ENCODE measurements at regions not wholly inside any gene's neighbourhood (a gene's known extent, or its start where the extent isn't known, plus 50 kb on each side); places are given as distances from the start of the nearest gene placed in this dataset.

DNA sequence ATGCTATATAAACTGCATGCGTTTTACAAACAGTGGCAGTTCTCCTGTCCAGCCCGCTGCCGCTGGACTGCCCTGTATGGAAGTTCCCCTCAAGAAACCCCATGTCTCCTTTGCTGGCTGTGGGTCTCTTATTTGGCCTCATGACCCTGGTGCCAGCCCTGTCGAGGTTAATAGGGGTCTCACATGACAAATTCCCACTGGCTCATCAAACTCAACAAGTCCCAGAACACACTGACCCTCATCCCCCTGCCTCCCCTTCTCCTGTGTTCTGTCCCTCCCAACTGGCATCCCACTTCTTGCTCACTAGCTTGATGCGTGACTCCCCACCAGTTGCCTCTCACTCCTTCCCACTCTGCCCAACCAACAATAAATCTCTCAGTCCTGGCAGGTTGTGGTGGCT lies 137.6 kb upstream of the HS6ST1 start:
- Mint-ChIP-seq H3K4me3 (no peak overlapping the region), H3K4me1 (peaks cover 17% of the 10 kb centered on the region), H3K27me3 (ENCODE audit: low read depth) (peaks cover 32% of the 10 kb centered on the region), H3K36me3 (ENCODE audit: low read depth) (no peaks in the 10 kb centered on the region), H3K27ac (no peak overlapping the region), H3K9me3 (peaks cover 2% of the 10 kb centered on the region)
- TF ChIP-seq, protein P1, sequence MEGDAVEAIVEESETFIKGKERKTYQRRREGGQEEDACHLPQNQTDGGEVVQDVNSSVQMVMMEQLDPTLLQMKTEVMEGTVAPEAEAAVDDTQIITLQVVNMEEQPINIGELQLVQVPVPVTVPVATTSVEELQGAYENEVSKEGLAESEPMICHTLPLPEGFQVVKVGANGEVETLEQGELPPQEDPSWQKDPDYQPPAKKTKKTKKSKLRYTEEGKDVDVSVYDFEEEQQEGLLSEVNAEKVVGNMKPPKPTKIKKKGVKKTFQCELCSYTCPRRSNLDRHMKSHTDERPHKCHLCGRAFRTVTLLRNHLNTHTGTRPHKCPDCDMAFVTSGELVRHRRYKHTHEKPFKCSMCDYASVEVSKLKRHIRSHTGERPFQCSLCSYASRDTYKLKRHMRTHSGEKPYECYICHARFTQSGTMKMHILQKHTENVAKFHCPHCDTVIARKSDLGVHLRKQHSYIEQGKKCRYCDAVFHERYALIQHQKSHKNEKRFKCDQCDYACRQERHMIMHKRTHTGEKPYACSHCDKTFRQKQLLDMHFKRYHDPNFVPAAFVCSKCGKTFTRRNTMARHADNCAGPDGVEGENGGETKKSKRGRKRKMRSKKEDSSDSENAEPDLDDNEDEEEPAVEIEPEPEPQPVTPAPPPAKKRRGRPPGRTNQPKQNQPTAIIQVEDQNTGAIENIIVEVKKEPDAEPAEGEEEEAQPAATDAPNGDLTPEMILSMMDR (IDR thresholded peaks at IDR 0.05; ENCODE audit: unreplicated experiment in 3 of 3), result no peak

DNA sequence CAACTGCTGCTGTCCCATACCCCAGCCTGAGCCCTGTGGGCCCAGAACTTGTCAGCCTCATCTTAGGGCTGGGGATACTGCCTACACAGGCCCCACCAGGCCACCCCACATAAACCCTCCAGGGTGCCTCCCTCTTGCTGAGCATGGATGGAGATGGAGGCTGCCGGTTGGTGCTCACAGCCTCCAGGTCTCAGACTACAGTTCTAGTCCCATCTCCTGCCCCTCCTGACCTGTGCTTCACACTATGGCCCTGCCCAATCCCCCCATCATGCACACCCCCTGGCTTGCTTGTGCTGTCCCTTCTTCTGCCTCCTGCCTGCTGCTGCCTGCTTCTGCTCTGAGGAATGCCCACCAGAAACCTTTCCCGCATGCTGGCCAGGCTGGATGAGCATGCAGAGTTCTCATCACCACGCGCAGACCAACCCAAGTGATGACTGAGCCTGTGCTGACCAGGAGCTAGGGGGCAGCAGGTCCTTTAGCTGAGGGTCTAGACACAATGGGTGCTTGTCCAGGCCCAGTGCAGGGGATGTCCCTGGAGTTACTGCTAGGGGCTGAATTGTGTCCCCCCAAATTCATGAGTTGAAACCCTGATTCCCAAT lies 138.4 kb upstream of the HS6ST1 start:
- TF ChIP-seq, protein P1 (IDR thresholded peaks at IDR 0.05; ENCODE audit: unreplicated experiment in 3 of 3), result no peak
- Mint-ChIP-seq H3K9me3 (peaks cover 4% of the 10 kb centered on the region), H3K36me3 (ENCODE audit: low read depth) (no peaks in the 10 kb centered on the region), H3K27me3 (ENCODE audit: low read depth) (peaks cover 28% of the 10 kb centered on the region), H3K4me3 (no peak overlapping the region), H3K27ac (no peak overlapping the region), H3K4me1 (peaks cover 17% of the 10 kb centered on the region)

DNA sequence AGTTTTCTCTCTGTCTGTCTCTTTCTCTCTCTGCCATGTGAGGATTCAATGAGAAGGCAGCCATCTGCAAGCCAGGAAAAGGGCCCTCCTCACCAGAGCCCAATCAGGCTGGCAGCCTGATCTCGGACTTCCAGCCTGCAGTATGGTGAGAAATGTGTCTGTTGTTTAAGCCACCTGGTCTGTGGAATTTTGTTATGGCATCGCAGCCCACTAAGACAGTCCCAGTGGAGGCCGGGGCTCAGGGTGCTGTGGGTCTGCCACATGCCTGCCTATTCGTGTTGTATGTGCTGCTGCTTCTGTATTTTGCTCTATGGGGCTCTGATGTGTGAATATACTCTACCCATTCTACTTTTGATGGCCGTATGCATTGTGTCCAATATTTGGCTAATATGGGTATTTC lies 139.0 kb upstream of the HS6ST1 start:
- H3K9me3 Mint-ChIP-seq, result peaks cover 4% of the 10 kb centered on the region
- TF ChIP-seq, protein P1 (IDR thresholded peaks at IDR 0.05; ENCODE audit: unreplicated experiment in 3 of 3), result no peak
- peaks cover 17% of the 10 kb centered on the region for H3K4me1 Mint-ChIP-seq
- peaks cover 23% of the 10 kb centered on the region for H3K27me3 Mint-ChIP-seq (ENCODE audit: low read depth)
- no peaks in the 10 kb centered on the region for H3K36me3 Mint-ChIP-seq (ENCODE audit: low read depth)
- peak overlapping the region; percentile 12 to 90 (median 25) for H3K27ac Mint-ChIP-seq
- no peak overlapping the region for H3K4me3 Mint-ChIP-seq

DNA sequence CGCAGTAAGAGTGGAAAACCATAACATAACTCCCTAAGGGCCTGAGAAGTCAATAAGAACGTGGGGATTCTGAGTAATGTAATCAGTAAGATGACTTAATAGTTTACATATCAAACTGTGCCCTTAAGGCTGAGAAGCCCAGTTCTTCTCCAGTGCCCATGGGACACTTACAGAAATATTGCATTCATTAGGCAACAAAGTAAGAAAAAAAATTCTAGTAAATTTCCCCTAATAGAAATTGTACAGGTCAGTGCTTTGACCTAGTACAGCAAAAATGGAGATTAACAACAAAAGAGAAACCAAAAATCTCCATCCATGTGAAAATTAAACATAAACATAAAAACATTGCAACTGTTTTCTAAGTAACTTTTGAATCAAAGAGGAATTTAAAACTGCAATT lies 139.8 kb upstream of the HS6ST1 start:
- Mint-ChIP-seq H3K4me1 (peaks cover 17% of the 10 kb centered on the region), H3K9me3 (peaks cover 4% of the 10 kb centered on the region), H3K4me3 (no peak overlapping the region), H3K27me3 (ENCODE audit: low read depth) (peaks cover 21% of the 10 kb centered on the region), H3K27ac (peak overlapping the region; percentile 25 to 90 (median 29)), H3K36me3 (ENCODE audit: low read depth) (no peaks in the 10 kb centered on the region)
- TF ChIP-seq, protein P1 (IDR thresholded peaks at IDR 0.05; ENCODE audit: unreplicated experiment in 3 of 3), result no peak

DNA sequence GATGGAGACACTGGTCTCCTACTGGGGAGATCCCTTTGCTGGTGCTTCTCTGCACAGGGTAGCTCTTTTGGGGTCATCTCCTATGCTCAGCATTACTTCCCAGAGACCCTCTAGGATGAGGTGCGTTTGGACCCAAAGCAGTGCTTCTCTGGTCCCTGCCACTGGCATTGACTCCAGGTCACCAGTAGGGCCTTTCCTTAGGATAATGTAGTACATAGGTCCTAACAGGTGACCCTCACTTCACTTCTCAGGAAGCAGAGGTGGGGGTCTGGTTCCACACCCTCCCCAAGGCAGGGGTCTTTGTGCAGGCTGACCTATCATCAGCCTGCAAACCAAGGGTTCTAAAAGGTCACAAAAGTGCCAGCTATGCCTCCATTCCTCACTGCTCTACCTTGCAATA lies 145.8 kb upstream of the HS6ST1 start:
- Mint-ChIP-seq H3K9me3 (peaks cover 13% of the 10 kb centered on the region), H3K27ac (no peak overlapping the region), H3K4me3 (no peak overlapping the region), H3K4me1 (no peaks in the 10 kb centered on the region), H3K36me3 (ENCODE audit: low read depth) (no peaks in the 10 kb centered on the region), H3K27me3 (ENCODE audit: low read depth) (no peaks in the 10 kb centered on the region)
- TF ChIP-seq, protein P1 (IDR thresholded peaks at IDR 0.05; ENCODE audit: unreplicated experiment in 3 of 3), result no peak

Data from nephron (organoid).